ENCODE measurements at regions not wholly inside any gene's neighbourhood (a gene's known extent, or its start where the extent isn't known, plus 50 kb on each side); places are given as distances from the start of the nearest gene placed in this dataset.

DNA sequence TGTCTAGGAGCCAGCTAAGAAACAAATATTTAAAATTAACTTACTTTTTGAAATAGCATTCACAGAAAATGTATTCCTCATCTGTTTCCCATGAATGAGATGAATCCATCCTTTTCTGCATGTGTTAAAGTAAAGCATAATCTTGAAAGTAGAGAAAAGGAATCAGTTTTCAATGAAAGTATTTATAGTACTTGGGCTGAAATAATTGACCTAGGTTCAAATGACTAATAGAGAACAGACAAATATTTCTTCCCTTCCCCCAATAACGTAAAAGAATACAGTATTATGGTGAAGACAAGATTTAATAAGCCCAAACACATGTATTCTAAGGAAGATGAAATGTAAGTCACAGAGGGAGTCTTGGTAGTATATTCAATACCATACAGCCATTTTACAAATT is 403.5 kb downstream of the ZNF608 start:
- peaks cover 0 to 2% of the 10 kb centered on the region in 2 experiments; a peak in 1 of 5 replicates for H3K9me3 Mint-ChIP-seq
- H3K4me3 Mint-ChIP-seq = no peak overlapping the region
- no peak overlapping the region for H3K14ac ChIP-seq (ENCODE audit: insufficient read depth, low read length)
- H2BK15ac ChIP-seq (ENCODE audit: low read depth, low read length) = no peak overlapping the region
- no peak overlapping the region for H3K27ac Mint-ChIP-seq
- no peaks in the 10 kb centered on the region for H4K20me1 ChIP-seq (ENCODE audit: control insufficient read depth, insufficient read depth, insufficient read length)
- H3K4me1 Mint-ChIP-seq = peaks cover 8% of the 10 kb centered on the region in 2 experiments
- no peaks in the 10 kb centered on the region for H3K9me3 ChIP-seq (ENCODE audit: control insufficient read depth, low read depth, low read length)
- no peaks in the 10 kb centered on the region; the same call in 1 of the 2 replicates for H3K4me1 ChIP-seq (ENCODE audit: insufficient read depth, low read length)
- H2BK5ac ChIP-seq (ENCODE audit: insufficient read length, low read length) = no peak overlapping the region
- H2BK20ac ChIP-seq (ENCODE audit: low read depth, low read length, poor library complexity, severe bottlenecking) = no peak overlapping the region
- no peaks in the 10 kb centered on the region for H3K36me3 Mint-ChIP-seq (ENCODE audit: insufficient read depth in 1 of 3, low read depth in 3 of 3)
- H2AK5ac ChIP-seq (ENCODE audit: insufficient read length, low read length) = no peak overlapping the region
- TF ChIP-seq, protein P1, sequence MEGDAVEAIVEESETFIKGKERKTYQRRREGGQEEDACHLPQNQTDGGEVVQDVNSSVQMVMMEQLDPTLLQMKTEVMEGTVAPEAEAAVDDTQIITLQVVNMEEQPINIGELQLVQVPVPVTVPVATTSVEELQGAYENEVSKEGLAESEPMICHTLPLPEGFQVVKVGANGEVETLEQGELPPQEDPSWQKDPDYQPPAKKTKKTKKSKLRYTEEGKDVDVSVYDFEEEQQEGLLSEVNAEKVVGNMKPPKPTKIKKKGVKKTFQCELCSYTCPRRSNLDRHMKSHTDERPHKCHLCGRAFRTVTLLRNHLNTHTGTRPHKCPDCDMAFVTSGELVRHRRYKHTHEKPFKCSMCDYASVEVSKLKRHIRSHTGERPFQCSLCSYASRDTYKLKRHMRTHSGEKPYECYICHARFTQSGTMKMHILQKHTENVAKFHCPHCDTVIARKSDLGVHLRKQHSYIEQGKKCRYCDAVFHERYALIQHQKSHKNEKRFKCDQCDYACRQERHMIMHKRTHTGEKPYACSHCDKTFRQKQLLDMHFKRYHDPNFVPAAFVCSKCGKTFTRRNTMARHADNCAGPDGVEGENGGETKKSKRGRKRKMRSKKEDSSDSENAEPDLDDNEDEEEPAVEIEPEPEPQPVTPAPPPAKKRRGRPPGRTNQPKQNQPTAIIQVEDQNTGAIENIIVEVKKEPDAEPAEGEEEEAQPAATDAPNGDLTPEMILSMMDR (conservative IDR thresholded peaks at IDR 0.05) = no peak
- no peak overlapping the region for H2AFZ ChIP-seq (ENCODE audit: low read length)
- no peak overlapping the region for H4K5ac ChIP-seq (ENCODE audit: insufficient read length, low read depth, low read length)
- no peak overlapping the region for H3K27ac ChIP-seq (ENCODE audit: insufficient read length, low read depth, low read length)
- H3T11ph ChIP-seq (ENCODE audit: low read length) = no peak overlapping the region
- no peak overlapping the region for H3K9ac ChIP-seq (ENCODE audit: extremely low read depth, insufficient read length, low read length)
- WGBS (ENCODE audit: extremely low coverage, insufficient read length, low lambda C conversion rate) = no CpG with 5 or more reads among the region's 1 CpG
- no peak overlapping the region for H2BK120ac ChIP-seq (ENCODE audit: low read depth, low read length, poor library complexity, severe bottlenecking)
- H3K4me2 ChIP-seq (ENCODE audit: insufficient read depth, insufficient read length, low read length) = no peak overlapping the region
- no peak overlapping the region for H2BK12ac ChIP-seq (ENCODE audit: insufficient read length, low read depth, low read length)
- H3K23me2 ChIP-seq (ENCODE audit: insufficient read length, low read depth, low read length, poor library complexity, severe bottlenecking) = no peaks in the 10 kb centered on the region
- H4K91ac ChIP-seq (ENCODE audit: insufficient read length, low read depth, low read length) = no peak overlapping the region
- no peak overlapping the region for H3K23ac ChIP-seq (ENCODE audit: insufficient read length, low read depth, low read length)
- no peaks in the 10 kb centered on the region for H3K79me2 ChIP-seq (ENCODE audit: insufficient read depth, low read length)
- no peak overlapping the region for H3K56ac ChIP-seq (ENCODE audit: insufficient read length, low read depth, low read length)
- no peak overlapping the region for H3K4ac ChIP-seq (ENCODE audit: low read depth, low read length)
- H3K27me3 ChIP-seq (ENCODE audit: insufficient read depth, low read length) = no peaks in the 10 kb centered on the region
- H4K8ac ChIP-seq (replicated peaks; ENCODE audit: insufficient read length, low read depth, low read length) = no peak overlapping the region
- H3K18ac ChIP-seq (ENCODE audit: insufficient read length, low read depth, low read length) = no peak overlapping the region
- no peaks in the 10 kb centered on the region for H3K79me1 ChIP-seq (ENCODE audit: insufficient read depth, low read depth, low read length, poor library complexity, severe bottlenecking)
- no peak for DNase-seq
- H3K27me3 Mint-ChIP-seq (ENCODE audit: low read depth) = no peaks in the 10 kb centered on the region
